HG03432 (cell line): ENCODE measurements at regions not wholly inside any gene's neighbourhood (a gene's known extent, or its start where the extent isn't known, plus 50 kb on each side); places are given as distances from the start of the nearest gene placed in this dataset.

ENCODE experiments used
- ATAC-seq: cut with Tn5 transposase; IDR thresholded peaks from one replicate; pipeline ENCODE4 v1.9.1; 2021; ENCODE audit warnings: mild to moderate bottlenecking, moderate library complexity; ENCODE audit not compliant: unreplicated experiment

DNA sequence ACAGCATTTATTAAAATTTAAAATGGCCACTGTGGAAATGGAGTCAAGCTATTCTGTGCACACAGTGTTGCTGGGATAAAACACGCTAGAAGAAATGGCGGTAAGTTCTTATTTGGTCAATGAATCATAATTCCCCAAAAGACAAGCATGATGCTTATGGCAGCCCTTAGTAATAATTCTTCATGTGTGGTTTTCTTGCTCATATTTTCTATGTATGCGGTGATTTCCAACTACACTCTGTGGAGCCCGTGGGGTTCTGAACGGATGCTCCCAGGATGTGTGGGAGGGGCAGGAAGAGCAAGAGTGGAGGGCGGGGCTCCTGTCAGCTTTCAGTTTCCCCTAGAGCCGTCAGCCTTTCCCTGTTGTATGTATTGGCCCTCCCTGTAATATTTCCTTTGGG is 91.7 kb upstream of the RMDN2 start:
- peak; percentile 62 for ATAC-seq

DNA sequence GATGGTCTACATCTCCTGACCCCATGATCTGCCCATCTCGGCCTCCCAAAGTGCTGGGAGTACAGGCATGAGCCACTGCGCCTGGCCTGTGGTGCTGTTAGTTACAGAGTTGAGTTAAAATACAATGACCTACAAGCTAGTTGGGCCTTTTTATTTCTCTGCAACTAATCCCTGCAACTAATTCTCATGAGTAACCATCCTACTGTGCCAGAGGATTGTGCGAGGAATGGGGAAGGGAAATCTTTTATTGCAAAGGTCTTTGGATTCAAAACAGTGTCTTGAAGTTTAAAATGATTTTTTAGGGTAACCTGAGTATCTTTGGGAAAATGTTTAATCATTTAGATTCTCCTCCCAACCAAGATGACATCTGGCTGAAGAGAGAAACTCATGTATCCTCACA is 88.8 kb upstream of the RMDN2 start:
- ATAC-seq = no peak

DNA sequence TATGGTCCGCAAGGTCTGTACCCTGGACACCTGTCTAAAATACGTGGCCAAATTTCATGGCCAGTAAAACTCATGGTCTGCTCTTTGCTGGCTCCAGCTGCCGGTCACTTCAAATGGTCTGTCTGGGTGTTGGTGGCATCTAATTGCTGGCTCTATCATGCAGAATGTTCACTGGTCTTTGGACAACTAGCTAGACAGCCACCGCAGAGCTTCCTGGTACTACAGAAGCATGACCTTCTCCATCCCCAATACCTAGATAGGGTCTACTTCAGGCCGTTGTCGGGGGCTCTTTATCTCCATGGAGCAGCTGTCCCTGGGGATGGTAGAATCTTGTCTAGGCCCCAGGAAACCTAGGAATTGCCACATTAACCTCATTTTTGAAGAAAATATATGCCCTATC is 88.4 kb upstream of the RMDN2 start:
- no peak for ATAC-seq

DNA sequence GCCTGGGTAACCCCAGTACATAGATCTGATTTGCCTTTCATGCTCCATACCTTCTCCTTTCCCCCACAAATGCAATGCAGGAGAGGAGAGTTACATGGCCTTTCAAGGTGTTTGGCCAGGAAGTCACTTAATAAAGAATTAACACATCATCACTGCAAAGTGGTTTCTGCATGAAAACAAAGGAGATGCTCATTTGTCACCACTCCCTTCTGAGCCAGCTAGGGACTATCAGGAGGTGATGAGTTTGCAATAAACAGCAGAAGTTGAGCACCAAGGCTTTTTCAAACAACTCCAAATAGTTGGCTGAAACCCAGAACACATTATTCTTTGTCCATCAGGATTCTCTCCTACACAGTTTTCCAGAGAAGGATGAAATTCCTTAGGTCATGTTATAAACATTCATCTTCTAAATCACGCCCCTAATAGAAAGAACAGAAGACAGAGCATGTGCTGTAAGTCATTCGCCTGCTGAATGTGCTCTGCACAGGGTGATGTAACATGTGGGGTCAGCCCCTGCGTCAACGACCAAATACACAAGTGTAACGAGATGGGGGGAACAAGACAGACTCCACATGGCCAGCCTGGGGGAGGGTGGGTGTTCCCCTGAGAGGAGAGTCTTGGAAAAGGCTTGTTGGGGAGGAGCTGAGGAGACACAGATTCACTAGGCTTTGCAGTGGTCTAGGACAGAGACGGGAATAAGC is 87.3 kb upstream of the RMDN2 start:
- ATAC-seq = no peak

DNA sequence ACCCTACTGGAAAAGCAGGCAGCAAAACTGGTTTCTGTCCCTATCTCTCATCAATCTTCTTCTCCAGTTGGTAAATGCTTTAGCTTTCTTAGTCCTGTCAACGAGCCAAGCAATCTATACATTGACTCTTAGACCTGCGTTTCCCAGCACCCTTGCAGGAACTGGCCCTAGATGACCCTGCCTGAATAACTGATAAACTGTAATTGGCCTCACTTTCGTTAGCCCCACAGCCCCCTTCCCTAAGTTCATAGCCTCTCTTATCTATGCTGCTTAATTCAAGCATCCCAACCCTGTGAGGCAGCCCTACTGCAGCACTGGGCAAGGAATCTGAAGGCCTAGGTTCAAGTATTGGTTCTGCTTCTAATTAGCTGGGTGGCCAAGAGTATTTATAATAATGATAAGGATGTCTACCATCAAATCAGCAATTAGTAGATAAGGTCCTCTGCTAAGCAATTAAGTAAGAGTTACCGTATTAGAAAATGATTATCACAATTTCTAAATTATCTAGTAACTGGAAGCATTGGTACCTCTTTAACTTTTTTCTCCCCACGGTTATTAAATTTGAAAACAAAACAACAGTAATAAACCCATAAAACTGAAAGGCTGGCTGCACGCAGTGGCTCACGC is 86.4 kb upstream of the RMDN2 start:
- no peak for ATAC-seq

DNA sequence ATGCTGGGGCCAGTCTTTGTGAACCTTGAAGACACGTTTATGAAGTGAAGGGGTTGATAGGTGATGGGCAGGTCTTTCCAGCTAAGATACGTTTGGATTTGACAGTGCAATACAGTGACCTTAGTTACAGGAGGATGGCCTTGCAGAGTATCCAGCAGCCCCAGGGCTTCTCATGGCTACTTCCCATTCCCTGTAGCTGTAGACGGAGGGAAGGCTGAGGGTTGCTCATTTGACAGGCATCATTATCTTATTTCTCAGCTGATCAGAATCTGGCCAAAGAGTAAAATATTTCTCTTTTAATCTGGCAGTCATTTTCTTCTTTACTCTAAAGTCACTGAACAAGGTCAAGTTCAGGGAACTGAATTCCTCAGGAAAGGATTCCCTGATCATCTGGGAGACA is 85.1 kb upstream of the RMDN2 start:
- ATAC-seq = no peak

DNA sequence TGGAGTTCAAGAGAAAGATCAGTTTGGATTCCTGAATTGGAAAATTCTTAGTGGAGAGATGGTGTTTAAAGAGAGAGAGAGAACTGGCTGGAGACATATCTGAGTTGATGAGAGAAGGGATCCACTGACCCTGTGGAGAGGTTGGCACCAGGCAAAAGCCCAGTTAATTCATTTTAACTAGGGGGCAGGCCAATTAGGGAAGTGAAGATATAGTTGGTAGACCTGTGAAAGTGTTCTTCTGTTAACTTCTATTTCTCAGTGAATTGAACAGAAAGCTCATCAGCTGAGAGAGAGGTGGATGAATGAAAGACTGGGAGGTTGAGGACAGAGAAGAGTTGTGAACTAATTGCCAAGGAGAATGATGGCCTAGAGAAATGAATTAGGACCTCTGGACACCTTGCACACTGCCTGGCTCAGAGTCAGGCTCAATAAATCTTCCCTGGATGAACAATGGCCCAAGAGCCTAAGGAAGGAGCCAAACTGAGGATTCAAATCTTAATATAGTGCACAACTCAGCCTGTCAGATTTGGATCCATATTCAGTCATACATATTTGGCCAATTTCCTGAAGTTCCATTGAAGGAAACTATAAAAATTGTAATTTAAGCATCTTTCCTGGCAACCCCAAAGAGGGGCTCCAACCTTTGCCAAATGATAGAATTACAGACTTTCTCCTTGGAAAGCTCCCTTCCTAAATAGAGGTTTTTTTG is 82.2 kb upstream of the RMDN2 start:
- no peak for ATAC-seq

DNA sequence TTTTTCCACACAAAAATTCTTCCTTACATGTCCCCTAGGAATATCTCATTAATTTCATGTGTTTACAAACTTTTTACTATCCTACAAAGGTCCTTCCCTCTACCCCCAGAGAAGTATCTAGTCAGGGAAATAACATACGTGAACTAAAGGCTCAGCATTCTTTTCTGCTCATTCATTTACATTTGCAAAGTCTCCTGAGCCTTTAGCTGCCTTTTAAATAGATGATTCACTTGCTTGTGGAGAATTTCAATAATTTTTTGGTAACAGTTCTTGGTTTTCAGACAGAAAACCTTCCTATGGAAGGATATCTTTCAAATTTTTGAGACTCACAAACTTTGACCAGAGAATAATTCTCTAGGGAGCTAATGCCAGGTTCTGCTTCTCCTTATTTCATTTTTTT is 81.5 kb upstream of the RMDN2 start:
- no peak for ATAC-seq

DNA sequence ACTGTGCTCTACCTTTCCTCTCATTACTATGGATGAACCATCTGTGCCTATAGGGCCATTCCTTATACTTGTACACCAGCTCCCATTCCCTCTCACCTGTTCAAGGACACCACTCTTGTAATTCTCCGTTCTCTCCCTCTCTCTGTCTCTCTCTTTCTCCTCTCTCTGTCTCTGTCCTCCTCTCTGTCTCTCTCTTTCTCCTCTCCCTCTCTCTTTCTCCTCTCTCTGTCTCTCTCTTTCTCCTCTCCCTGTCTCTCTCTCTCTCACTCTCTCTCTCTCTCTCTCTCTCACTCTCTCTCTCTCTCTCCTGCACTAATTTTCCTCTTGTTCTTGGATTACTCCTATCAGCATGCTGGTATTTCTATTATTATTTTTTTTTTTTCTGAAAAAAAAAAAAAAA is 78.9 kb upstream of the RMDN2 start:
- no peak for ATAC-seq

DNA sequence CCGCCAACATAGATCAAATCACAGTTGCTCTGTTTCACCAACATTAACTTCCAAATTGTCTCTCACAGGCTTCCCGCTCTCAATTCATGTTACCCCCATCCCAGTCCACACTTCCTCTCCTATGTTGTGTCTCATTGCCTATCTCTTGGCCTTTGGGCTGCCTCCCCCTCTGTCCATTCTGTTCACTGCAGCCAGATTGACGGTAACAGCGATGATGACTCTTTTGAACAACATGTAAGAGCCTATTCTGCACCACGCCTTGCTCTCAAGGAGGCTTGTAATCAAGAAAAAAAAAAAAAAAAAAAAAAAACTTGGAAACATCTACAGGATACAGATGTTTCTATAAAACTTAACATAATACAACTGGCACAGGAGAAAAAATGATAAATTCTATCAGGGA is 77.3 kb upstream of the RMDN2 start:
- no peak for ATAC-seq

DNA sequence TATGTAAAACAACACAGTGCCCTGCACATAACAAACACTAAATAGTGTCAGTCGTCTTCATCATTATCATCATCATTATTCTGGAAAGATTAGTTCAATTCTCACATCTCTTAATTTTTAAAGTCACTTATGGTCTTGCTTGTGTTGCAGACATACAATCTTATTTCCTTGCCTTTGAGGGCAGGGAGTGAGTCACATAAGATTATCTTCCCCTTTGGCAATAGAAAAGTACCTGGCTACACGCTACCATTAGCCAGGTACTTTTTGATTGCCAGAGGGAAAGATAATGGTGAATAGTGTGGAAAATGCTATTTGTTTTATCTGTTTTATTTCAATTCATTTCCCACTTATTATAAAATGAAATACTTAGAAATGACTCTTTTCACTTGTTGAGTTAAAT is 76.6 kb upstream of the RMDN2 start:
- no peak for ATAC-seq

DNA sequence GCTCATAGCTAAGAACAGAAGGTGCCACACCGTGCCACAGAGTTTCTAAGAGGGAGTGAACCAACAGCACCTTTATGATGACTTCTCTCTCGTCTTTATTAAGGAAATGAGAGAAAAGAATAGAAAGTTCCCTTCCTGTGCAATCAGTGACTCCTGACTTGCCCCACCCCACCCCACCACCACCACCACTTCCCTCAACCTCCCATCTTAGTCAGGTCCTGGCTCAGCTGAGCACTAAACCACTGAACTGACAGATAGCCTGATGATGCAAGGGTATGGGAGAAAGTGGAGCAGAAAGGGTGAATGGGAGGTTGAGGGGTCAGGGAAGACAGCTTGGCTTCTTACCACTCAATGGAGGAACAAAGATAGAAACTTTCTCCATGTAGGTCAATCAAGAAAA is 75.2 kb upstream of the RMDN2 start:
- no peak for ATAC-seq

DNA sequence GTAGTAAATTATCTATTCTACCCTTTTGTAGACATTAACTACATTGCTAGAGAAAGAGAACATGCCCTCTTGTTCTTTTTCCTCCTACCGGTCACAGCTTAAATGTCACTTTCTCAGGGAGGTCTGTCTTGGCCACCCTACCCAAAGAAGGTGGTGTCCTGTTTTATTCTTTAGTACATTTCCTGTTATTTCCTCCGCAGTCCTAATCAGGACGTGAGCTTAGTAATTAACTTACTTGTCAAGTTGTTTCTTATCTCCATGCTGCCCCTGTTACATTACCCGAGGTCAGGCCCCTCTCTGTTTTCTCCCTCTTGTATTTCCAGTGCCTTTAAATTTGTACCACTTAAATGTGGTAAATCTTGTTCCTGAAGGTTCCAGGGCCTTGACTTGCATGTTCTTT is 73.7 kb upstream of the RMDN2 start:
- ATAC-seq = peak; percentile 41

DNA sequence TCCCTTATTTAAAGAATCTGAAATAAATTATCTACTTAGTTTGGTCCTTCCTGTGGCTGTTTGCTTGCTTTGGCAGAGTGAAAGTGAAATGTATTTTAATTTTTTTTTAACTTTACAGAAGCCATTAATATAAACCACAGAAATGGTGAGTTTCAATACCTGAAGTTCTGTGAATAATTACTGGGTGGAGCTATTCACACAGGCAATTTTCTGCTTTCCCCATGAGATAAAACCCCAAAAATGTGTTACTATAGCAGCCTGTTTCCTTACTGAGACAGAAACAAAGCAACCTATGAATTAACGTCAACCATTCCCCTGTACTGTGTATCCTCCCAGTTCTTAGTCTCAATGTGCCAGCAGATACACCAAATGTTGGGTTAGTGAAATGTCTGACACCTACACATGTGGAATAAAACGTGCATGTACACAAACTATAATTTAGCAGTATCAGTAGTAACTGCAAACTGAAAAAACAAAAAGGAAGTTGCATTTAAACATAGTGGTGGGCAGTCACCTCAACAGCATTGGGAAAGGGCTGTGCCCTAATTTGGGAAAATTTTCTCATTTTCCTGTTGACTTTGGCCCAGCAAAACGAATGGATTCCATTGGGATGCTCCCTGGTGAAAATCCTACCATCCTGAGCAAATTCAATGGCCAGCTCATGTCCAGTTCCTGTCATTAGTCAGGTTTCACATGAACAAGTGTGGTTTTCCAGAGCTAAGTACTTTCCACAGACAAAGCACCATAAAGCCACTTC is 73.1 kb upstream of the RMDN2 start:
- ATAC-seq = peak; percentile 76

DNA sequence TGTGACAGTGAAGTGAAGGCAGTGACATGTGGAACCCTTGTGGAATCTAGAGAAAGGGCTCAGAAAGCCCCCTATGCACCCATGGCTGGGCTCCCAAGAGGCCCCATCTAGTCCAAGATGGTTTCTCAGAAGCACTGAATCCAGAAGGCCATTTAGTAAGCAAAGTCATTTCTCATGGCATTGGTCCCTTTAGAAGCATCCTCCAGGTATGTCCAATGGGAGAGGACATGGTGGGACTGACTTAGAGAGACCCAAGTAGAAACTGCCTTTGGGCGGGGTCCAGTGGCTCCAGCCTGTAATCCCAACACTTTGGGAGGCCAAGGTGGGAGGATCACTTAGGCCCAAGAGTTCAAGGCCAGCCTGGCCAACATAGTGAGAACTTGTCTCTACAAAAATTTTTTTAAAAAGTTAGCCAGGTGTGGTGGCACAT is 72.5 kb upstream of the RMDN2 start:
- no peak for ATAC-seq

DNA sequence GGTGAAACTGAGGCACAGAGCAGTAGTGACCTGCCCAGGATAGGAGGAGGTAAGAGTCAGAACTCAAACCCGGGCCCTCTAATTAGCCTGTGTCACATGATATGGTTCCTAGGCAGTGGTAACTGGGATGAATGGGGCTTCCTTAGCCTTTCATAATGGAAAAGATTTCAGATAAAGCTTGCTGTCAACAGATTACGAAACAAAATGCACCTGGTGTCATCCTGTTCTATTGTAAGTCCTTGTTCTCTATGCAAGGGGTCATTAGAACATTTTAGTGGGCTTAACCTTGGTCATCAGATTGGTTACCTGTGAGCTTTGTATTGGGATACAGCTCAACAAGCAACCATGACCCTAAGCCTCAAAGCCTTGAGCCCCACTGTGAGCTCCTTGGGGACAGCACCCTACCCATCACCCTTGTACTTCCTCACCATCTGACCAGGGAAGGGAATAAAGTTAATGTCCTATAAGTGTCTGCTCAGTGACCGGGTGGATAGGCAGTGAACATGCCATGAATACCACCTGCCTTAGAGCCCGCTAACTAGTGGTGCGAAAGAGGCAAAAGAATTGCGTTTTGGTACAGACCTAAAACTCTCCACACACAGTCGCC is 70.3 kb upstream of the RMDN2 start:
- no peak for ATAC-seq

DNA sequence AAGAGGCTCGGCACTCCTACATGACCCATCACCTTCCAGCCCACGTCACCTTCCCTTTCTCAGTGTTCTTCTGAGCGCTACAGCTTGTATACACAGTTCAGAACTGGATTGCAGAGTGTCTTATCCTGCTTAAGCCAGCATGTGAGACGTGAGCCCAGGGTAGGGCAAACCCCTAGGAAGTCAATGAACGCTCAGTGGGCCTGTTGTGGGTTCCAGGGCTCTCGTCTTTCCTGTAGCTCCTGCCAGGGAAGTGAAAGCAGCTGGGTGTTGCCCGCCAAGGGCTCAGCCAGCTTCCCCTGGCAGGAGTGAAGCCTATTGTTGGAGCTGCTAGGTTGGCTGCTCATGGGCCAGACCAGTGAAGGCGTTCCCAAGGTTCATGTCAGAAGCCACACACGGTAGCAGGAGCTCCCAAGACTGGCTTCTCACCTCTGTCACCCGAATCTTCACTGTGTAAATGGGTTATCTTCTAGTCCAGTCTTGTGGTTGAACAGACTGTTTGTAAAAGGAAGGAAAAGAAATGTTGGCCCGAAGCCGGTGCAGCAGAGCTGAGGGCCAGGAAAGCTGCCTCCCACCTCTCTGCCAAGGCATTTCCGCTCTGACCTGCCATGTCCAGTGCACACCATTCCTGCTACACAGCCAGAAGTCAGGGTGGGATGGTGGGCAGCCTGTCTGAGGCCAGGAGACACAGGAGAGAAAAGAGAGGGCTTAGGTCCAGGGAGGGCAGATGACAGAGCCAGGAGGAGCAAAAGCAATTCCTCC is 69.6 kb upstream of the RMDN2 start:
- no peak for ATAC-seq

DNA sequence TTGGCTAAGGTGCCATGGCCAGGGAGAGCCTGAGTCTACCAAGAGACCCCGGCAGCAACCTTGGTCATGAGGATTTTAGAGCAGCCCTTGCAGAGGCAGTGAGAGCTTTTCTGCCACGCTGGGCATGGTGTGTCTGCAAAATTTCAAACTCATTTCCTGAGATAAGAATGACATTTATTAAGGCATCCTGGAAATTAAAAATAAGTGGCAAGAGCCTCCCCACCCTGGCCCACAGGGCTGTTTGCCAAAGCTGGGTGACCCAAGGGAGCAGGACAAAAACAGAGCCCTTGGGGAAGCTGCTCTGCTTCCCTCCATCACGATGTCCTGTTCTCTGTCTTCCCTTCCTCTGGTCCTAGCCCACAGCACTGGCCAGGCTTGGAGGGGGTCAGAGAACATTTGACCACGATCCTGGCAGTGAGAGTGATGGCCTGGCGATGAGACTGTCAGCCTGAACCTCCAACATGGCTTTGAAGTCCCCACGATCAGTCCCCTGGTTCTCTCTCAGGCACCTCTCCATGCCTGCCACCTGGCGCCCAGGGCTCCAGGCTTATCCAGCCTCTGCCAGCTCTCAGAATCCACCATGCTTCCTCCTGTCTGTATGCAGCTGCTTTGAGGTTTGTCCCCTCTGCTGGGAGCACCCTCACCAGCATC is 68.9 kb upstream of the RMDN2 start:
- no peak for ATAC-seq

DNA sequence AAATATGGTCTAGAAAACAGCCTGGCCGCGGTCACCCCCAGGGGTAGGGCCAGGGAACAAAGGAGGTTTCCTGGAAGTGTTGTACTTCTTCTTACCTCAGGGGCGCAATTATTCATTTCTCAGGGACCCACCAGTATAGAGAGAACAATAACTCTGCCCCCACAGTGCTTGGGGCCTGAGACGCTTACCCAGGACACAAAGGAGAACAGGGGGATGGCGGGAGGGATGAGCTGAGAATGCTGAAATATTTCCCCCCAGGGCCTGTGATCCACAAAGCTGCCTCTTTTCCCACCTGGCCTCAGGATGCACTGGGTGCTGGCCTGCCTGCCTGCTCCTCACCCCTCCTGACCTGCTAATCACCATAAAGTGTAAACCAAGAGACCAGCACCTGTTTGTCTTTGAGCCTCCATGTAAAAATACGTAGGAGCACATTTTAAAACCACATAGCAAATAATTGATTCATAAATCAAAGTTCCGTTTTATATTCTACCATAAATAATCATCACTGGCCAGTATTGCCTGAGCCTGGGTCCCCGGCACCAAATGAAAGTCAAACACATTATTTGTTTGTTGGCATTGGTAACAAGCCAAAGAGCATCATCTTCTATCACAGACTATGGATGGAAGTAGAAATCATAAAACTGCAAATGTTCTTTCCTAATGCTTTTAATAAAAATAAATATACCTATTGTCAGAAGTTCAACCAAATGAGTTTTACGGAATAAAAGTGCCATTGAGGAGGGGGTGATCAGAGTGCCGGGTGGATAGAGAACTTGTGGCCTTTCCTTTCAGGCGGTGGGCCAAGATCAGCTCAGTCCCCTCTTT is 67.3 kb upstream of the RMDN2 start:
- no peak for ATAC-seq
